Suppressor macrophage treated with lipopolysaccharide for 1 hour (primary cell): ENCODE measurements at regions not wholly inside any gene's neighbourhood (a gene's known extent, or its start where the extent isn't known, plus 50 kb on each side); places are given as distances from the start of the nearest gene placed in this dataset.

Experiments used
- DNase-seq, 3 donors: peaks; one replicate each; pipeline ENCODE4 v3.0.0-alpha.2; 2020 to 2022

GRCh38 chr4:124977045-124977444, 264.5 kb upstream of the ANKRD50 start:
- DNase-seq = no peak

GRCh38 chr4:124974152-124974551, 261.6 kb upstream of the ANKRD50 start:
- no peak for DNase-seq

GRCh38 chr4:124973716-124974115, 261.2 kb upstream of the ANKRD50 start:
- no peak for DNase-seq

- no peak for DNase-seq
Measured at GRCh38 chr4:124970011-124970410, 257.5 kb upstream of the ANKRD50 start.

- no peak for DNase-seq
Measured at GRCh38 chr4:124965497-124965891, 253.0 kb upstream of the ANKRD50 start.

GRCh38 chr4:124964852-124965496, 252.4 kb upstream of the ANKRD50 start:
- no peak for DNase-seq

GRCh38 chr4:124964251-124964650, 251.7 kb upstream of the ANKRD50 start:
- DNase-seq = no peak

GRCh38 chr4:124961138-124961750, 248.7 kb upstream of the ANKRD50 start:
- no peak for DNase-seq

- DNase-seq = no peak
Measured at GRCh38 chr4:124958847-124959246, 246.3 kb upstream of the ANKRD50 start.

- DNase-seq = no peak
Measured at GRCh38 chr4:124955476-124955875, 242.9 kb upstream of the ANKRD50 start.

- no peak for DNase-seq
Measured at GRCh38 chr4:124954046-124954445, 241.5 kb upstream of the ANKRD50 start.

- no peak for DNase-seq
Measured at GRCh38 chr4:124953486-124953885, 241.0 kb upstream of the ANKRD50 start.

GRCh38 chr4:124953061-124953460, 240.5 kb upstream of the ANKRD50 start:
- DNase-seq = no peak

- DNase-seq = no peak
Measured at GRCh38 chr4:124952601-124953000, 240.1 kb upstream of the ANKRD50 start.

GRCh38 chr4:124948976-124949597, 236.6 kb upstream of the ANKRD50 start:
- DNase-seq = no peak

- no peak for DNase-seq
Measured at GRCh38 chr4:124947622-124948265, 235.2 kb upstream of the ANKRD50 start.

- DNase-seq = no peak
Measured at GRCh38 chr4:124946696-124947095, 234.2 kb upstream of the ANKRD50 start.

GRCh38 chr4:124945422-124945821, 232.9 kb upstream of the ANKRD50 start:
- DNase-seq = no peak

- DNase-seq = no peak
Measured at GRCh38 chr4:124943938-124944337, 231.4 kb upstream of the ANKRD50 start.

GRCh38 chr4:124943145-124943889, 230.8 kb upstream of the ANKRD50 start:
- no peak for DNase-seq

GRCh38 chr4:124941267-124941666, 228.7 kb upstream of the ANKRD50 start:
- no peak for DNase-seq

- no peak for DNase-seq
Measured at GRCh38 chr4:124940387-124940786, 227.9 kb upstream of the ANKRD50 start.

GRCh38 chr4:124939908-124940307, 227.4 kb upstream of the ANKRD50 start:
- no peak for DNase-seq
